ENCODE measurements at regions not wholly inside any gene's neighbourhood (a gene's known extent, or its start where the extent isn't known, plus 50 kb on each side); places are given as distances from the start of the nearest gene placed in this dataset.

DNA sequence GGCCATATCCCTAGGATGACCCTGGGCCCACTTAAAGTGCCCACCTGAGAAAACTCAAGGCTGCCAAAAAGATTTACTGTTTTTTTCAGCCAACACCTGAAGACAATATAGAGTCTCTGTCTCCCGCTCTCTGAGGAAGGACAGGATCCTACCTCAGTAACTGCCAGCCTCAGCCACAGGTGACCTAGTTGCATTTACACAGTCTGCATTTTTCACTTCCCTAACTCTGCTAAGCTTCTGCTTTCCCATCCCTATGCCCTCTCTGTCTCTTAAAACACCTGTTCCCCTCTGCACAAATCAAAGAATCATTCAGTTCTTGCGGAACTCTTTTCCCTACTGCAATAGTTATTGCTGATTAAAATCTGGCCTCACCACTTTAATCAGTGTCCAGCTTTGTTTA is 609.5 kb downstream of the UQCRFS1 start:
- H3K9me3 Mint-ChIP-seq, result peaks cover 3 to 36% (median 11%) of the 10 kb centered on the region in 7 donors
- DNase-seq (no peak), ATAC-seq (ENCODE audit: low read depth in 2 of 2) (no peak)
- Histone ChIP-seq H3K4me3 (ENCODE audit: low read depth, low read length) (no peak overlapping the region), H3K4me1 (ENCODE audit: control insufficient read depth, insufficient read depth, low read length, poor library complexity, severe bottlenecking) (no peaks in the 10 kb centered on the region), H3K27me3 (ENCODE audit: control insufficient read depth, insufficient read depth, low read length) (no peaks in the 10 kb centered on the region), H3K27ac (ENCODE audit: insufficient read depth, low read length, poor library complexity, severe bottlenecking) (no peak overlapping the region), H3K9me3 (ENCODE audit: control insufficient read depth in 2 of 2, low read length in 2 of 2) (peaks cover 0 to 24% of the 10 kb centered on the region in 2 experiments), H3K36me3 (ENCODE audit: control insufficient read depth, insufficient read depth, low read length) (no peaks in the 10 kb centered on the region)
- no peaks in the 10 kb centered on the region for H3K27me3 Mint-ChIP-seq
- no peak overlapping the region for H3K27ac Mint-ChIP-seq
- peaks cover 0 to 5% (median 0%) of the 10 kb centered on the region in 4 donors for H3K4me1 Mint-ChIP-seq
- no peaks in the 10 kb centered on the region for H3K36me3 Mint-ChIP-seq
- no peak overlapping the region for H3K4me3 Mint-ChIP-seq

DNA sequence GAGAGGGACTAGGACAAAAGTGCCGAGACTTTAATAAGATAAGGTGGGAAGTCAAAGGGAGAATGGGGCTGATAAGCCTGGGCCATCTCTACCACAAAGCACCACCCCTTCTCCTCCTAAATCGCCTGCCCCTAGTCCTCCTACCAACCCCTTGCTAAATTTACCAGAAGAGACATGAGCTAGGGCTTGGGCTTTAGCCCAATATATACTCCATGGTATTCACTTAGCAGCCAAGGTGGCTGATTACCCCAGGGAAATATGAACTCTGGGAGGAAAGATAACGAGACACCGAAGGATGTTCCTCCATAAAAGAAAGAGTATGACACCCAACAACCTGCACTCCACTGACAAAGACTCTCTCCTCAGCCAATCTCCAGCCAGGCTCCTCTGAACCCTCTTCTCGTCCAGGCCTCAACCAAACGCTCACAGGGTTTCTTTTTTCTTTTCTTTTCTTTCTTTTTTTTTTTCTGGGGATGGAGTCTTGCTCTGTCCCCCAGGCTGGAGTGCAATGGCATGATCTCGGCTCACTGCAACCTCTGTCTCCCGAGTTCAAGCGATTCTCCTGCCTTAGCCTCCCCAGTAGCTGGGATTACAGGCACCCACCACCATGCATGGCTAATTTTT is 610.2 kb downstream of the UQCRFS1 start:
- Mint-ChIP-seq H3K9me3 (peaks cover 4 to 33% (median 8%) of the 10 kb centered on the region in 7 donors), H3K4me1 (peaks cover 0 to 5% (median 0%) of the 10 kb centered on the region in 4 donors), H3K27ac (no peak overlapping the region), H3K27me3 (no peaks in the 10 kb centered on the region), H3K4me3 (no peak overlapping the region), H3K36me3 (no peaks in the 10 kb centered on the region)
- Histone ChIP-seq H3K36me3 (ENCODE audit: control insufficient read depth, insufficient read depth, low read length) (no peaks in the 10 kb centered on the region), H3K4me1 (ENCODE audit: control insufficient read depth, insufficient read depth, low read length, poor library complexity, severe bottlenecking) (no peaks in the 10 kb centered on the region), H3K4me3 (ENCODE audit: low read depth, low read length) (no peak overlapping the region), H3K27ac (ENCODE audit: insufficient read depth, low read length, poor library complexity, severe bottlenecking) (no peak overlapping the region), H3K9me3 (ENCODE audit: control insufficient read depth in 2 of 2, low read length in 2 of 2) (peaks cover 0 to 17% of the 10 kb centered on the region in 2 experiments), H3K27me3 (ENCODE audit: control insufficient read depth, insufficient read depth, low read length) (no peaks in the 10 kb centered on the region)
- DNase-seq (no peak), ATAC-seq (ENCODE audit: low read depth in 2 of 2) (no peak)

DNA sequence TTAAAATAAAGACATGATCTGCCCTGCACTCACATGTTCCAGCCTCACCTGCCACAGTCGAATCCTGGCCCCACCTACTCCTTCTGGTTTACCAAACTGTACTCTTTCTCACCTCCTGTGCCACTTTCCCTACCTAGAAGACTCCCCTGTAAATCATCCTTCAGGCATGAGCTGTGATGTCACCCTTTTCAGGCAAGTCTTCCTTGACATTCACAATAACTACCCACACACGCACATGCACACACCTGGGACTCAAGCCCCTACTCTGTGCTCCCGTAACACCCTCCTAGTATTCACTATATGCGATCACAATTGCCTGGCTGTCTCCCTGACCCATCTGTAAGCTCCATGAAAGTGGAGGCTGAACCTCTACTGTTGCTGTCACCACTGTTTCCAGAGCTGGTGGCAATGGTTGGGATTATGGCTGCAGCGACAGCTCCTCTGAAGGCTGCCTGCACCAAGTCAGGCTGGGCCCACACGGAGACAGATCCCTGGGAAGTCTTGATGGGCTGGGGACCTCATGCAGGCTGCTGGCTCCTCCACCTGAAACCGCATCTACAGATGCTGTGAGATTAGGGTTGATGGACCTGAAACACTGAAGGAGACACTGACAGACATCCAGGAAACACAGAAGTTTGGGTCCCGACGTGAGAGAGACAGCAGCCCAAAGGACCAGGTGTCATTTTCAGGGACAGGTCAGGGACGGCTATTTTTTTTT is 611.1 kb downstream of the UQCRFS1 start:
- peak overlapping the region in 1 of 4 donors; percentile 8 for H3K4me3 Mint-ChIP-seq
- no peak for ATAC-seq (ENCODE audit: low read depth in 2 of 2)
- H3K27ac Mint-ChIP-seq, result no peak overlapping the region
- H3K27me3 Mint-ChIP-seq, result no peaks in the 10 kb centered on the region
- Histone ChIP-seq H3K27ac (ENCODE audit: insufficient read depth, low read length, poor library complexity, severe bottlenecking) (no peak overlapping the region), H3K36me3 (ENCODE audit: control insufficient read depth, insufficient read depth, low read length) (no peaks in the 10 kb centered on the region), H3K27me3 (ENCODE audit: control insufficient read depth, insufficient read depth, low read length) (no peaks in the 10 kb centered on the region), H3K4me1 (ENCODE audit: control insufficient read depth, insufficient read depth, low read length, poor library complexity, severe bottlenecking) (no peaks in the 10 kb centered on the region), H3K9me3 (ENCODE audit: control insufficient read depth in 2 of 2, low read length in 2 of 2) (peaks cover 0 to 9% of the 10 kb centered on the region in 2 experiments), H3K4me3 (ENCODE audit: low read depth, low read length) (no peak overlapping the region)
- H3K4me1 Mint-ChIP-seq, result peaks cover 0 to 5% (median 0%) of the 10 kb centered on the region in 4 donors
- DNase-seq, result no peak
- peaks cover 4 to 28% (median 5%) of the 10 kb centered on the region in 7 donors for H3K9me3 Mint-ChIP-seq
- H3K36me3 Mint-ChIP-seq, result no peaks in the 10 kb centered on the region

DNA sequence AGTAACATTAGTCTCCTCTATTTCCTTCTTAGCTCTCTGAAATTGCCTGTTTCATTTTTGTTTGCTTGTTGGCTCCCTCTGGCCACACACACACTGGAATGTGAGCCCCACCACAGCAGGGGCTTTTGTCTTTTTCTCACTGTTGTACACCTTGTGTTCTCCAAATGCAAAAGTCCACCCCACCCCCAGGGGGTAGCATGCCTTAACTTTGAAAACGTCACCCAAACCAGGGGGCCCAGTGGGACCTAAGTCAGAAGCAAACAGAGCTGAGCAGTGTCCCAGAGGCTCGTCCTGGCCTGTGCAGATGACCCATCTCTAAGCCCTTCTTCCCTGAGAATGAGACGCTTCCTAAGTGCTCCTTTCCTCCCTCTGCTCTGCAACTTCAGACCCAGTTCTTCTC is 614.1 kb downstream of the UQCRFS1 start:
- Mint-ChIP-seq H3K4me1 (no peaks in the 10 kb centered on the region), H3K36me3 (no peaks in the 10 kb centered on the region), H3K27ac (no peak overlapping the region), H3K27me3 (no peaks in the 10 kb centered on the region), H3K4me3 (no peak overlapping the region), H3K9me3 (peaks cover 0 to 14% (median 7%) of the 10 kb centered on the region in 7 donors)
- no peak for DNase-seq
- no peaks in the 10 kb centered on the region for H3K27me3 ChIP-seq (ENCODE audit: control insufficient read depth, insufficient read depth, low read length)
- ATAC-seq (ENCODE audit: low read depth in 2 of 2), result no peak
- no peaks in the 10 kb centered on the region for H3K4me1 ChIP-seq (ENCODE audit: control insufficient read depth, insufficient read depth, low read length, poor library complexity, severe bottlenecking)
- no peaks in the 10 kb centered on the region for H3K9me3 ChIP-seq (ENCODE audit: control insufficient read depth in 2 of 2, low read length in 2 of 2)
- no peak overlapping the region for H3K4me3 ChIP-seq (ENCODE audit: low read depth, low read length)
- no peak overlapping the region for H3K27ac ChIP-seq (ENCODE audit: insufficient read depth, low read length, poor library complexity, severe bottlenecking)
- H3K36me3 ChIP-seq (ENCODE audit: control insufficient read depth, insufficient read depth, low read length), result no peaks in the 10 kb centered on the region

DNA sequence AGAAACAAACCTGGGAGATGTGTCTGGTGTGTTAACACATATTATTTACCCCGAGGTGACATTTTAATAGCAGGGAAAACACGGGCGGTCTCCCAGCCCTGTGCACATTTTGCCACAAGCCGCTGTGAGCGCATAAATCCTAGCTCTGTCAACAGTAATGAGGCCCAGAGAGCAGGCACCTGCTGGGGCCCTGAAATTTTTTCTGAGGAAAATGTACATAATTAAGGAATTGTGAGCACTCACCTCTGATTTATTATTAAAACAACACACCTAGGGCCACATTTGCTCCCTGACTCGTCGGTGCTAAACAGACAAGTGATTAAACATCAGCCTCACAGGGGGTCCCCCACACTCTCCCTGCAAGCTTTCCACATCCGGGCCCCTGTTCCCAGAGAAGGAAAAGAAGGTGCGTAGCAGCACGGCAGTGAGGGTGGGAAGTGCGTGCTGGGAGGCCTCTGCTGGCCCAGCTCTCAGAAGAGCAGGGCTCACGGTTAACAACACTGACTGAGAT is 616.3 kb downstream of the UQCRFS1 start:
- no peaks in the 10 kb centered on the region for H3K27me3 Mint-ChIP-seq
- Histone ChIP-seq H3K36me3 (ENCODE audit: control insufficient read depth, insufficient read depth, low read length) (no peaks in the 10 kb centered on the region), H3K27me3 (ENCODE audit: control insufficient read depth, insufficient read depth, low read length) (no peaks in the 10 kb centered on the region), H3K4me1 (ENCODE audit: control insufficient read depth, insufficient read depth, low read length, poor library complexity, severe bottlenecking) (no peaks in the 10 kb centered on the region), H3K27ac (ENCODE audit: insufficient read depth, low read length, poor library complexity, severe bottlenecking) (no peak overlapping the region), H3K9me3 (ENCODE audit: control insufficient read depth in 2 of 2, low read length in 2 of 2) (no peaks in the 10 kb centered on the region), H3K4me3 (ENCODE audit: low read depth, low read length) (no peak overlapping the region)
- H3K36me3 Mint-ChIP-seq, result no peaks in the 10 kb centered on the region
- no peak overlapping the region for H3K4me3 Mint-ChIP-seq
- DNase-seq, result no peak
- H3K27ac Mint-ChIP-seq, result no peak overlapping the region
- ATAC-seq (ENCODE audit: low read depth in 2 of 2), result no peak
- no peaks in the 10 kb centered on the region for H3K4me1 Mint-ChIP-seq
- H3K9me3 Mint-ChIP-seq, result peaks cover 0 to 13% (median 4%) of the 10 kb centered on the region in 7 donors

DNA sequence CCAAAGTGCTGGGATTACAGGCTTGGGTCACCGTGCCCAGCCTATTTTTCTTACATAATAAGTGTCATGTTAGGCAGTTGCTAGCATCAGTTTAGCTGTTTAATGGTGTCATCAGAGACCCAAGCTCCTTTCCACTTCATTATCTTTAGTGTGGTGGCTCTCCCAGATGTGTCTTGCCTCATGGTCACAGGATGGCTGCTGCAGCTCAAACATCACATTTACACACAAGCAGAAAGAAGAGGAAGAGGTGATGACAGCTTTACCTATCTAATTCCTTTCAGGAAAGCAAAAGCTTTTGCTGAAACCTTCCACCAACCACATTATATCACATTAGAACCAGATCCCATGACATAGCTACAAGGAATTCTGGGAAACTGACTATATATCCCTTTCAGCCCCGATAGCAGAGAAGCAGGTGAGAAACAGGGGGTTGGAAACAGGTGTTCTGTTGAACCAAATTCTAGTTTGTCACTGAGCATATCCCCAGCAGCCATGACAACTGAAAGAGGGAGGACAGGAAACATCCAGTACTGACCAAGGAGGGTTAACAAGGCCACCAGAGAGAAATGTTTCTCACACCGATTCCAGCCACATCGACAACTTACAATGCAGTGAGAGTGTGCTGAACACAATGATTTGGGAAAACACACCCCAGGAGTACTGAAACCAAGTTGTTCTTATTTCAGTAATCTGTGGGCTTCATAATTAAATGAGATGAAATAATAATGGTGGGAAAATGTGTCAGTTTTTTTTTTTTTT is 617.0 kb downstream of the UQCRFS1 start:
- H3K9me3 Mint-ChIP-seq, result peaks cover 0 to 13% (median 4%) of the 10 kb centered on the region in 7 donors
- H3K4me1 Mint-ChIP-seq, result no peaks in the 10 kb centered on the region
- H3K27ac Mint-ChIP-seq, result no peak overlapping the region
- Histone ChIP-seq H3K36me3 (ENCODE audit: control insufficient read depth, insufficient read depth, low read length) (no peaks in the 10 kb centered on the region), H3K4me3 (ENCODE audit: low read depth, low read length) (no peak overlapping the region), H3K9me3 (ENCODE audit: control insufficient read depth in 2 of 2, low read length in 2 of 2) (no peaks in the 10 kb centered on the region), H3K27ac (ENCODE audit: insufficient read depth, low read length, poor library complexity, severe bottlenecking) (no peak overlapping the region), H3K4me1 (ENCODE audit: control insufficient read depth, insufficient read depth, low read length, poor library complexity, severe bottlenecking) (no peaks in the 10 kb centered on the region), H3K27me3 (ENCODE audit: control insufficient read depth, insufficient read depth, low read length) (no peaks in the 10 kb centered on the region)
- no peak overlapping the region for H3K4me3 Mint-ChIP-seq
- no peak for ATAC-seq (ENCODE audit: low read depth in 2 of 2)
- DNase-seq, result no peak
- H3K27me3 Mint-ChIP-seq, result no peaks in the 10 kb centered on the region
- H3K36me3 Mint-ChIP-seq, result no peaks in the 10 kb centered on the region

DNA sequence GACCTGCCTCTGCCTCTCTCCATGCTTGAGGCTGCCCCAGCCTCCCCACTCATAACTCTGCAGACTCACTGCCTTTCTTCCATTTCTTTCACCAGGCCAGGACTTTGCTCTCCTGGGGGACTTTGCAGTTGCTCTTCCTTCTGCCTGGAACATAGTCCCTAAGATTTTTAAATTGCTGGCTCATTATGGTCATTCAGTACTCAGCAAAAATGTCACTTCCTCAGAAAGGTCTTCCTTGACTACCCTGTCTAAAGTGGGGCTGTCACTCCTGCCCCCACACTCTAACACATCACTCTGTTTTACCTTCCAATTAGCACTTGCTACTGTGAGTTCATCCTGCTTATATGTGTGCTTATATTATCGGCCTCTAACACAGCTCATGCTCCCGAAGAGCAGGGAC is 618.2 kb downstream of the UQCRFS1 start:
- Histone ChIP-seq H3K36me3 (ENCODE audit: control insufficient read depth, insufficient read depth, low read length) (no peaks in the 10 kb centered on the region), H3K27ac (ENCODE audit: insufficient read depth, low read length, poor library complexity, severe bottlenecking) (no peak overlapping the region), H3K4me3 (ENCODE audit: low read depth, low read length) (no peak overlapping the region), H3K27me3 (ENCODE audit: control insufficient read depth, insufficient read depth, low read length) (no peaks in the 10 kb centered on the region), H3K9me3 (ENCODE audit: control insufficient read depth in 2 of 2, low read length in 2 of 2) (no peaks in the 10 kb centered on the region), H3K4me1 (ENCODE audit: control insufficient read depth, insufficient read depth, low read length, poor library complexity, severe bottlenecking) (no peaks in the 10 kb centered on the region)
- H3K9me3 Mint-ChIP-seq, result peaks cover 0 to 13% (median 4%) of the 10 kb centered on the region in 7 donors
- no peak for ATAC-seq (ENCODE audit: low read depth in 2 of 2)
- DNase-seq, result no peak
- no peak overlapping the region for H3K4me3 Mint-ChIP-seq
- no peaks in the 10 kb centered on the region for H3K4me1 Mint-ChIP-seq
- no peaks in the 10 kb centered on the region for H3K27me3 Mint-ChIP-seq
- no peaks in the 10 kb centered on the region for H3K36me3 Mint-ChIP-seq
- no peak overlapping the region for H3K27ac Mint-ChIP-seq

Data from CD4-positive, CD25-positive, alpha-beta regulatory T cell (primary cell).